Colonic mucosa (tissue), 4 donors: ENCODE measurements at regions not wholly inside any gene's neighbourhood (a gene's known extent, or its start where the extent isn't known, plus 50 kb on each side); places are given as distances from the start of the nearest gene placed in this dataset.

ENCODE experiments used
- DNase-seq: peaks from one replicate; pipeline ENCODE4 v3.0.0-alpha.2; 2020
- H3K27ac ChIP-seq: fragments of 200-600 bp; one replicate; pipeline ENCODE4 v1.8.0; 2021
- H3K27me3 ChIP-seq: fragments of 200-600 bp; one replicate; pipeline ENCODE4 v1.8.0; 2021
- H3K36me3 ChIP-seq: fragments of 200-600 bp; one replicate; pipeline ENCODE4 v1.8.0; 2021
- H3K4me1 ChIP-seq: fragments of 200-600 bp; one replicate; pipeline ENCODE4 v1.8.0; 2021; ENCODE audit warnings: mild to moderate bottlenecking
- H3K4me3 ChIP-seq: fragments of 200-600 bp; one replicate; pipeline ENCODE4 v1.8.0; 2021
- H3K9ac ChIP-seq, 2 donors: one replicate each; pipeline ENCODE4 v1.7.0; 2013; ENCODE audit warnings: control low read depth in 2 of 2, low read depth in 2 of 2, low read length in 2 of 2
- H3K9me3 ChIP-seq: fragments of 200-600 bp; one replicate; pipeline ENCODE4 v1.8.0; 2021
- CTCF ChIP-seq: fragments of 200-600 bp; IDR thresholded peaks from one replicate; pipeline ENCODE4 v1.8.0; 2022; ENCODE audit warnings: antibody characterized with exemption, mild to moderate bottlenecking
- intact Hi-C: fragments of 100-400 bp; cut with DNase I; formaldehyde crosslinking; loops from one replicate; pipeline ENCODE4 v1.14.1; 2022
- donor health status: healthy.
- donor health status: DM: no; HTN: no; CAD: no.
- donor health status: DM: no; HTN: no; CAD: no.

- Histone ChIP-seq H3K9ac (no peak overlapping the region), H3K36me3 (no peaks in the 10 kb centered on the region), H3K4me3 (no peak overlapping the region), H3K9me3 (no peaks in the 10 kb centered on the region), H3K4me1 (no peaks in the 10 kb centered on the region), H3K27ac (no peak overlapping the region), H3K27me3 (no peaks in the 10 kb centered on the region)
- no peak for DNase-seq
- no peak for TF ChIP-seq CTCF
- intact Hi-C loops = no loop called here
These were observed 633.9 kb upstream of the PTBP2 start for GRCh38 chr1:96087719-96088118.

- H3K9me3 ChIP-seq = no peaks in the 10 kb centered on the region
- H3K36me3 ChIP-seq = no peaks in the 10 kb centered on the region
- no peak for TF ChIP-seq CTCF
- no peaks in the 10 kb centered on the region for H3K27me3 ChIP-seq
- no peak for DNase-seq
- intact Hi-C loops = no loop called here
- H3K27ac ChIP-seq = no peak overlapping the region
- H3K4me1 ChIP-seq = no peaks in the 10 kb centered on the region
- H3K4me3 ChIP-seq = no peak overlapping the region
- no peak overlapping the region for H3K9ac ChIP-seq
These were observed 631.5 kb upstream of the PTBP2 start for GRCh38 chr1:96090134-96090533.

GRCh38 chr1:96095849-96096612, 625.6 kb upstream of the PTBP2 start:
- H3K9ac ChIP-seq = no peak overlapping the region
- H3K27ac ChIP-seq = no peak overlapping the region
- no peaks in the 10 kb centered on the region for H3K9me3 ChIP-seq
- TF ChIP-seq CTCF = no peak
- intact Hi-C loops = no loop called here
- H3K4me3 ChIP-seq = no peak overlapping the region
- no peaks in the 10 kb centered on the region for H3K27me3 ChIP-seq
- DNase-seq = no peak
- no peaks in the 10 kb centered on the region for H3K36me3 ChIP-seq
- H3K4me1 ChIP-seq = no peaks in the 10 kb centered on the region

GRCh38 chr1:96096613-96097321, 624.8 kb upstream of the PTBP2 start:
- no peaks in the 10 kb centered on the region for H3K36me3 ChIP-seq
- H3K4me3 ChIP-seq = no peak overlapping the region
- no peaks in the 10 kb centered on the region for H3K4me1 ChIP-seq
- intact Hi-C loops = no loop called here
- TF ChIP-seq CTCF = no peak
- DNase-seq = no peak
- no peak overlapping the region for H3K9ac ChIP-seq
- H3K27ac ChIP-seq = no peak overlapping the region
- H3K27me3 ChIP-seq = no peaks in the 10 kb centered on the region
- no peaks in the 10 kb centered on the region for H3K9me3 ChIP-seq

GRCh38 chr1:96104506-96104905, 617.1 kb upstream of the PTBP2 start:
- no peak for TF ChIP-seq CTCF
- H3K4me3 ChIP-seq = no peak overlapping the region
- H3K36me3 ChIP-seq = no peaks in the 10 kb centered on the region
- H3K27ac ChIP-seq = no peak overlapping the region
- no peaks in the 10 kb centered on the region for H3K27me3 ChIP-seq
- no peak overlapping the region for H3K9ac ChIP-seq
- no peaks in the 10 kb centered on the region for H3K4me1 ChIP-seq
- no peaks in the 10 kb centered on the region for H3K9me3 ChIP-seq
- intact Hi-C loops = no loop called here
- DNase-seq = no peak
